SK-N-SH (cell line): ENCODE measurements at regions not wholly inside any gene's neighbourhood (a gene's known extent, or its start where the extent isn't known, plus 50 kb on each side); places are given as distances from the start of the nearest gene placed in this dataset.

Experiments
- CTCF ChIA-PET: fragments of 300-600, 350-600 bp; formaldehyde crosslinking; extraction: SDS; loops from one replicate; lab custom pipeline; 2021; lab: Yijun Ruan, JAX
- POLR2A ChIA-PET: fragments of 350-600 bp; sonication (Branson Sonifier 250); formaldehyde crosslinking; extraction: SDS; loops from one replicate; lab custom pipeline; 2020; ENCODE audit warnings: antibody characterized with exemption, inconsistent platforms; lab: Yijun Ruan, JAX
- DNase-seq: peaks from one replicate; pipeline ENCODE4 v3.0.0; 2012
- H2AFZ ChIP-seq: fragments of 200-600 bp; sonication (generic); 2 replicates; pipeline ENCODE4 v1.8.1; 2016; ENCODE audit warnings: antibody characterized with exemption, mild to moderate bottlenecking, low read depth
- H3F3A ChIP-seq: fragments of 200-600 bp; sonication (generic); replicated peaks from 2 replicates; pipeline ENCODE3; 2016; ENCODE audit warnings: antibody characterized with exemption, mild to moderate bottlenecking; ENCODE audit not compliant: insufficient read depth
- H3K27ac ChIP-seq, 2 experiments: fragments of 200-500 bp in 1 of 2; fragments of 200-600 bp in 1 of 2; sonication (Bioruptor generic) in 1 of 2; sonication (generic), shearing (Covaris generic) in 1 of 2; 2 replicates each; pipeline versions ENCODE4 v1.5.1 to v1.6.1; 2014 to 2016; ENCODE audit warnings: low read depth in 2 of 2, inconsistent platforms in 1 of 2, low read length in 1 of 2, mild to moderate bottlenecking in 1 of 2, mixed read lengths in 1 of 2
- H3K27me3 ChIP-seq: fragments of 200-600 bp; sonication (generic), shearing (Covaris generic); 2 replicates; pipeline ENCODE4 v1.6.1; 2016; ENCODE audit warnings: mixed run types; ENCODE audit not compliant: insufficient read depth
- H3K36me3 ChIP-seq, 2 experiments: fragments of 200-500 bp in 1 of 2; fragments of 200-600 bp in 1 of 2; sonication (Bioruptor generic) in 1 of 2; sonication (generic) in 1 of 2; replicated peaks in 1 of 2; 2 replicates each; pipeline versions ENCODE3 to v1.5.1; 2014 to 2016; ENCODE audit warnings: low read length in 1 of 2, mild to moderate bottlenecking in 1 of 2; ENCODE audit not compliant: insufficient read depth in 2 of 2, control insufficient read depth in 1 of 2
- H3K4me1 ChIP-seq, 2 experiments: fragments of 200-500 bp in 1 of 2; fragments of 200-600 bp in 1 of 2; sonication (Bioruptor generic) in 1 of 2; sonication (generic), shearing (Covaris generic) in 1 of 2; 2 replicates each; pipeline versions ENCODE4 v1.5.1 to v1.6.1; 2014 to 2016; ENCODE audit warnings: low read depth in 1 of 2, low read length in 1 of 2, mixed run types in 1 of 2; ENCODE audit not compliant: insufficient read depth in 2 of 2, control insufficient read depth in 1 of 2
- H3K4me2 ChIP-seq: fragments of 200-600 bp; sonication (generic), shearing (Covaris generic); 2 replicates; pipeline ENCODE4 v1.6.1; 2017; ENCODE audit warnings: mixed run types
- H3K4me3 ChIP-seq, 2 experiments: fragments of 200-500 bp in 1 of 2; fragments of 200-600 bp in 1 of 2; sonication (Bioruptor generic) in 1 of 2; sonication (generic), shearing (Covaris generic) in 1 of 2; 2 replicates each; pipeline versions ENCODE4 v1.5.1 to v1.8.1; 2014 to 2016; ENCODE audit warnings: low read depth in 2 of 2, inconsistent platforms in 1 of 2, low read length in 1 of 2, mild to moderate bottlenecking in 1 of 2, mixed read lengths in 1 of 2, moderate library complexity in 1 of 2
- H3K79me2 ChIP-seq: fragments of 200-600 bp; sonication (generic); 2 replicates; pipeline ENCODE4 v1.8.1; 2017; ENCODE audit warnings: mild to moderate bottlenecking; ENCODE audit not compliant: insufficient read depth
- H3K9ac ChIP-seq: fragments of 200-600 bp; sonication (generic); 2 replicates; pipeline ENCODE4 v1.6.1; 2017; ENCODE audit warnings: mixed run types
- H3K9me2 ChIP-seq: fragments of 200-600 bp; sonication (generic); 2 replicates; pipeline ENCODE4 v1.6.1; 2017; ENCODE audit warnings: mixed run types
- H3K9me3 ChIP-seq: fragments of 200-600 bp; sonication (generic); 2 replicates; pipeline ENCODE4 v1.6.1; 2017; ENCODE audit warnings: mixed run types, mild to moderate bottlenecking, moderate library complexity
- H4K20me1 ChIP-seq: fragments of 200-600 bp; sonication (generic); 2 replicates; pipeline ENCODE4 v1.6.1; 2017; ENCODE audit warnings: mild to moderate bottlenecking, mixed run types; ENCODE audit not compliant: insufficient read depth
- FOSL2 ChIP-seq: IDR thresholded peaks from 2 replicates; pipeline ENCODE4 v1.4.0; 2012; ENCODE audit warnings: low read depth, mild to moderate bottlenecking, moderate library complexity, borderline replicate concordance
- FOXJ3 ChIP-seq: sonication (generic); formaldehyde crosslinking; IDR thresholded peaks from 2 replicates; pipeline ENCODE4 v1.5.1; 2020; ENCODE audit warnings: mild to moderate bottlenecking, missing genetic modification reagents
- GABPA ChIP-seq: IDR thresholded peaks from 2 replicates; pipeline ENCODE4 v1.4.0; 2012; ENCODE audit warnings: low read depth, mild to moderate bottlenecking
- GATA2 ChIP-seq: sonication (generic); formaldehyde crosslinking; IDR thresholded peaks from 2 replicates; pipeline ENCODE4 v1.5.0; 2020; ENCODE audit warnings: mild to moderate bottlenecking, missing genetic modification reagents
- JUND ChIP-seq: IDR thresholded peaks from 2 replicates; pipeline ENCODE4 v1.4.0; 2012
- MEF2A ChIP-seq: IDR thresholded peaks from 2 replicates; pipeline ENCODE4 v1.4.0; 2012; ENCODE audit warnings: low read depth, borderline replicate concordance
- NFIC ChIP-seq: IDR thresholded peaks from 2 replicates; pipeline ENCODE4 v1.4.0; 2012; ENCODE audit warnings: borderline replicate concordance
- NRF1 ChIP-seq: IDR thresholded peaks from 2 replicates; pipeline ENCODE4 v1.6.1; 2012; ENCODE audit warnings: low read depth, mild to moderate bottlenecking, low read length
- PBX3 ChIP-seq: IDR thresholded peaks from 2 replicates; pipeline ENCODE4; 2012
- RAD21 ChIP-seq: IDR thresholded peaks from 2 replicates; pipeline ENCODE4 v1.6.1; 2012; ENCODE audit warnings: mild to moderate bottlenecking, low read length
- RCOR1 ChIP-seq: fragments of 150-350 bp; IDR thresholded peaks from 2 replicates; pipeline ENCODE4 v1.6.1; 2017; ENCODE audit warnings: antibody characterized with exemption, low read length
- RFX5 ChIP-seq: IDR thresholded peaks from 2 replicates; pipeline ENCODE4 v1.6.1; 2012; ENCODE audit warnings: mild to moderate bottlenecking, improper control_type of control experiment, low read length
- RXRA ChIP-seq: IDR thresholded peaks from 2 replicates; pipeline ENCODE4 v1.4.0; 2012; ENCODE audit warnings: low read depth, mild to moderate bottlenecking, borderline replicate concordance
- SMC3 ChIP-seq: IDR thresholded peaks from 2 replicates; pipeline ENCODE4 v1.6.1; 2012; ENCODE audit warnings: low read depth, low read length, improper control_type of control experiment
- TCF12 ChIP-seq: IDR thresholded peaks from 2 replicates; pipeline ENCODE4 v1.4.0; 2012
- TEAD4 ChIP-seq: IDR thresholded peaks from 2 replicates; pipeline ENCODE4 v1.4.0; 2012; ENCODE audit warnings: mild to moderate bottlenecking, borderline replicate concordance; ENCODE audit not compliant: insufficient read depth
- USF1 ChIP-seq: IDR thresholded peaks from 2 replicates; pipeline ENCODE4 v1.4.0; 2012; ENCODE audit warnings: low read depth, borderline replicate concordance
- YY1 ChIP-seq: IDR thresholded peaks from 2 replicates; pipeline ENCODE4 v1.4.0; 2012; ENCODE audit warnings: low read depth, mild to moderate bottlenecking
- WGBS: methylation state at CpG from one replicate; pipeline ENCODE4 v1.1.6; 2017; ENCODE audit warnings: low lambda C conversion rate; 5-methylcytosine and 5-hydroxymethylcytosine counted together
- TF ChIP-seq, protein P1 (sequence below): IDR thresholded peaks from 2 replicates; pipeline ENCODE4 v1.4.0; 2012; ENCODE audit warnings: low read depth

DNA sequence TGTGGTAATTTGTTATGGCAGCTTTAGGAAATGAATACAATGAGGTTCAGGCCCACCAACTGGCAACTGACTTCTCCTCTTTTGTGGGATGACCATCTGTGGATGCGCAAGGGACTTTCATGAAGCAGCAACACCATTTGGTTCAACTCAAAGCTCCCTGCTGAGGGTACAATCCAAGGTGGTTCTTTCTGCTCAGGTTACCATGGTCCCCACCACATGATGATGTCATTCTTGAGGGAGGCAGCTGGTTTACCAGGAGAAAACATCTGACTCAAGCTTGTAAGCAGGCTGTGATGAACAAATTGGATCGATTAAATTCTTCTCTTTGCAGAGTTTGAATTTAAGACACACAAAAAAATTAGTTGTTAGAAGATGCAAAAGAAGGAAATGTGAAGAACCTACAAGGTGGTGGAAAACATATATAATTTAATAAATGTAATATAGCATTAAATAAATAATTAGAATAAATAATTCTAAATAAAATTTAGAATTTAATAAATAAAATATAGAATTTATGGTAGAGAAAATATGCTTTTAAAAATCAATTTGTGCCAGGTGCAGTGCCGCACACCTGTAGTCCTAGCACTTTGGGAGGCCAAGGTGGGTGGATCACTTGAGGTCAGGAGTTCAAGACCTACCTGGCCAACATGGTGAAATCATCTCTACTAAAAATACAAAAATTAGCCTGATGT lies 67.6 kb upstream of the ANKFN1 start:
- no peaks in the 10 kb centered on the region for H3K9me3 ChIP-seq
- no peaks in the 10 kb centered on the region for H3F3A ChIP-seq
- no peaks in the 10 kb centered on the region for H3K4me1 ChIP-seq
- H3K9me2 ChIP-seq = no peaks in the 10 kb centered on the region
- POLR2A ChIA-PET = no interaction called here
- no peaks in the 10 kb centered on the region for H3K36me3 ChIP-seq
- no peak overlapping the region for H3K27ac ChIP-seq
- H3K4me3 ChIP-seq = no peak overlapping the region
- H4K20me1 ChIP-seq = no peaks in the 10 kb centered on the region
- H2AFZ ChIP-seq = no peak overlapping the region
- H3K9ac ChIP-seq = no peak overlapping the region
- CTCF ChIA-PET = no interaction called here
- H3K4me2 ChIP-seq = no peak overlapping the region
- H3K27me3 ChIP-seq = peaks cover 7% of the 10 kb centered on the region; the same call in 1 of the 2 replicates
- no peaks in the 10 kb centered on the region for H3K79me2 ChIP-seq
- no peak for DNase-seq
- 36% methylated on average over 3 of the region's 3 CpGs for WGBS
- TF ChIP-seq YY1 (no peak), FOXJ3 (CRISPR knock-in tag) (no peak), USF1 (no peak), RAD21 (no peak), PBX3 (no peak), NFIC (no peak), RCOR1 (no peak), SMC3 (no peak), NRF1 (no peak), GABPA (no peak), TCF12 (no peak), MEF2A (no peak), JUND (no peak), RFX5 (no peak), GATA2 (CRISPR knock-in tag) (no peak), RXRA (no peak), FOSL2 (no peak)
- TF ChIP-seq, protein P1, sequence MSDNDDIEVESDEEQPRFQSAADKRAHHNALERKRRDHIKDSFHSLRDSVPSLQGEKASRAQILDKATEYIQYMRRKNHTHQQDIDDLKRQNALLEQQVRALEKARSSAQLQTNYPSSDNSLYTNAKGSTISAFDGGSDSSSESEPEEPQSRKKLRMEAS = no peak

- whole genome bisulfite sequencing = 4% methylated on average over 3 of the region's 3 CpGs
- Histone ChIP-seq H4K20me1 (no peaks in the 10 kb centered on the region), H3K4me1 (no peaks in the 10 kb centered on the region), H3K79me2 (no peaks in the 10 kb centered on the region), H2AFZ (no peak overlapping the region), H3K9me3 (no peaks in the 10 kb centered on the region), H3K4me3 (no peak overlapping the region), H3K4me2 (no peak overlapping the region), H3K9ac (no peak overlapping the region), H3K27ac (no peak overlapping the region), H3F3A (no peaks in the 10 kb centered on the region), H3K27me3 (peaks cover 6% of the 10 kb centered on the region; the same call in 1 of the 2 replicates), H3K36me3 (no peaks in the 10 kb centered on the region), H3K9me2 (no peaks in the 10 kb centered on the region)
- POLR2A ChIA-PET = no interaction called here
- CTCF ChIA-PET = interaction anchor here (0.9 kb wide), 1 partner anchor 11 kb away, joined by 3 read pairs; no protein-coding TSS in a partner anchor
- no peak for TF ChIP-seq TEAD4
- no peak for DNase-seq
Measured at GRCh38 chr17:56087199-56087598, 66.1 kb upstream of the ANKFN1 start.
